ENCODE measurements at regions not wholly inside any gene's neighbourhood (a gene's known extent, or its start where the extent isn't known, plus 50 kb on each side); places are given as distances from the start of the nearest gene placed in this dataset.

DNA sequence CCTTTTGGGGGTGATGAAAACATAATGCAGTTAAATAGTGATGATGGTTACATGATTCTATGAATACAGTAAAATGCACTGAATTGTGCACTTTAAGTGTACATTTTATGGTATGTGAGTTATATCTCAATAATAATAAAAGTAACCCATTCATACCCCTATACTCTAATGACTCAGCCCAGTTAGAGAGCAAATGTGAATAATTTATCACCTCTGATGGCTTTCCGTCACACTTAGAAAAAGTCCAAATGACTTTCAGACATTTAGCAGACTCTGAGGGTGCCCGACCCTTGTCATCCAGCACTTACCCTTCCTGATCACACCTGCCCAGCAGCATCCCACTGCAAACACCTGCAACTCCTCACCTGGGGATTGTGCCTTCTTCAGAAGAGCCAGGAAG is 148.1 kb upstream of the MAF start:
- TF ChIP-seq, protein P1, sequence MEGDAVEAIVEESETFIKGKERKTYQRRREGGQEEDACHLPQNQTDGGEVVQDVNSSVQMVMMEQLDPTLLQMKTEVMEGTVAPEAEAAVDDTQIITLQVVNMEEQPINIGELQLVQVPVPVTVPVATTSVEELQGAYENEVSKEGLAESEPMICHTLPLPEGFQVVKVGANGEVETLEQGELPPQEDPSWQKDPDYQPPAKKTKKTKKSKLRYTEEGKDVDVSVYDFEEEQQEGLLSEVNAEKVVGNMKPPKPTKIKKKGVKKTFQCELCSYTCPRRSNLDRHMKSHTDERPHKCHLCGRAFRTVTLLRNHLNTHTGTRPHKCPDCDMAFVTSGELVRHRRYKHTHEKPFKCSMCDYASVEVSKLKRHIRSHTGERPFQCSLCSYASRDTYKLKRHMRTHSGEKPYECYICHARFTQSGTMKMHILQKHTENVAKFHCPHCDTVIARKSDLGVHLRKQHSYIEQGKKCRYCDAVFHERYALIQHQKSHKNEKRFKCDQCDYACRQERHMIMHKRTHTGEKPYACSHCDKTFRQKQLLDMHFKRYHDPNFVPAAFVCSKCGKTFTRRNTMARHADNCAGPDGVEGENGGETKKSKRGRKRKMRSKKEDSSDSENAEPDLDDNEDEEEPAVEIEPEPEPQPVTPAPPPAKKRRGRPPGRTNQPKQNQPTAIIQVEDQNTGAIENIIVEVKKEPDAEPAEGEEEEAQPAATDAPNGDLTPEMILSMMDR (IDR thresholded peaks at IDR 0.05), result no peak
- TF ChIP-seq EZH2 (IDR thresholded peaks at IDR 0.05; ENCODE audit: borderline replicate concordance, insufficient read depth, low read depth, low read length, poor library complexity, severe bottlenecking), result no peak
